Hepatocyte (in vitro differentiated cells): ENCODE measurements at regions not wholly inside any gene's neighbourhood (a gene's known extent, or its start where the extent isn't known, plus 50 kb on each side); places are given as distances from the start of the nearest gene placed in this dataset.

Experiments used
- DNase-seq: peaks from one replicate; pipeline ENCODE4 v3.0.0-alpha.2; 2016; ENCODE audit warnings: low spot score
- H2AFZ ChIP-seq: fragments of 200-600 bp; sonication (generic); 2 replicates; pipeline ENCODE4 v1.6.0; 2016; ENCODE audit warnings: antibody characterized with exemption, mild to moderate bottlenecking
- H3K27ac ChIP-seq: fragments of 200-600 bp; sonication (generic); 2 replicates; pipeline ENCODE4 v1.5.1; 2016; ENCODE audit warnings: mild to moderate bottlenecking
- H3K27me3 ChIP-seq: fragments of 200-600 bp; sonication (generic); 2 replicates; pipeline ENCODE4 v1.6.1; 2016
- H3K36me3 ChIP-seq: fragments of 200-600 bp; sonication (generic); replicated peaks from 2 replicates; pipeline ENCODE4 v1.5.1; 2016; ENCODE audit warnings: low read depth; ENCODE audit not compliant: insufficient read depth
- H3K4me1 ChIP-seq: fragments of 200-600 bp; sonication (generic); 2 replicates; pipeline ENCODE4 v1.5.1; 2016; ENCODE audit warnings: mild to moderate bottlenecking, moderate library complexity; ENCODE audit not compliant: insufficient read depth
- H3K4me2 ChIP-seq: fragments of 200-600 bp; sonication (generic); 2 replicates; pipeline ENCODE4 v1.6.0; 2016
- H3K4me3 ChIP-seq: fragments of 200-600 bp; sonication (generic); 2 replicates; pipeline ENCODE4 v1.5.1; 2016; ENCODE audit warnings: mild to moderate bottlenecking
- H3K79me2 ChIP-seq: fragments of 200-600 bp; sonication (generic); 2 replicates; pipeline ENCODE4 v1.6.0; 2017; ENCODE audit warnings: mild to moderate bottlenecking
- H3K9me2 ChIP-seq: fragments of 200-600 bp; sonication (generic); replicated peaks from 2 replicates; pipeline ENCODE4 v1.6.0; 2017; ENCODE audit warnings: mild to moderate bottlenecking; ENCODE audit not compliant: insufficient read depth
- H3K9me3 ChIP-seq: fragments of 200-600 bp; sonication (generic); 2 replicates; pipeline ENCODE4 v1.5.1; 2016; ENCODE audit warnings: low read depth, mild to moderate bottlenecking
- H4K20me1 ChIP-seq: fragments of 200-600 bp; sonication (generic); 2 replicates; pipeline ENCODE4 v1.6.0; 2016; ENCODE audit warnings: mild to moderate bottlenecking; ENCODE audit not compliant: insufficient read depth, poor library complexity, severe bottlenecking
- EZH2 ChIP-seq: fragments of 200-600 bp; sonication (generic); IDR thresholded peaks from 2 replicates; pipeline ENCODE4 v1.6.1; 2016; ENCODE audit warnings: antibody characterized with exemption, mild to moderate bottlenecking, borderline replicate concordance
- EZH2phosphoT487 ChIP-seq: fragments of 200-600 bp; sonication (generic); IDR thresholded peaks from one replicate; pipeline ENCODE4 v1.6.1; 2018; ENCODE audit warnings: antibody characterized with exemption, mild to moderate bottlenecking, low read depth, moderate library complexity; ENCODE audit not compliant: unreplicated experiment, severe bottlenecking
- WGBS: methylation state at CpG from one replicate; pipeline ENCODE4 v1.1.6; 2016; ENCODE audit warnings: low lambda C conversion rate; ENCODE audit errors: missing lambda C conversion rate; 5-methylcytosine and 5-hydroxymethylcytosine counted together
- TF ChIP-seq, protein P1 (sequence below): fragments of 200-600 bp; sonication (generic); IDR thresholded peaks from 2 replicates; pipeline ENCODE4 v1.5.1; 2016; ENCODE audit warnings: antibody characterized with exemption, mild to moderate bottlenecking; ENCODE audit not compliant: poor library complexity

DNA sequence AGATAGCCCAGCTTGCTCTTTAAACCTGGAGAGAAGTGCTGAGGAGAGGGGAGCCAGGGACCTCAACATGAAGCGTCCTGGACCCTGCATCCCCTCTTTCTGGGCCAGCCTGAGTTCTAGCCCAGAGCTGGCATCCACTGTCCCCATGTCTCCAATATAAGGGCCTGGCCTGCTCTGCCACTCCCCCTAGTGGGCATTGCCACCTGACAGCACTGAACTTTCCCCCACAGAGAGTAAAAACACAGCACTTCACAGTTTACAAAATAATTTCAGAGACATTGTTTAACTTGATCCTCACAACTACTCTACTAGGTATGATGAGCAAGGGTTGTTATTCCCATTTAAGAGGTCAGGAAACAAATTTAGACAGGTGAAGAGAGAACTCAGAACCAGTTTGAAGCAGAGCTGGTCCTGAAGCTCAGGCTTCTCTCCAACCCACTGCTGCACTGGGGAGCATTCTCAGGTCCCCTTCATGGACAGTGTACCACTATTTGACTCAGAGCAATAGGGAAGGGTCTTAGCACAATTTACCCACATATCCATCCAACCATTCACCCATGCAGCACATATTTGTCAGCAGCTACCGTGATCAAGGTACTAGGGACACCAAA lies 151.2 kb downstream of the DMRTA2 start:
- TF ChIP-seq, protein P1, sequence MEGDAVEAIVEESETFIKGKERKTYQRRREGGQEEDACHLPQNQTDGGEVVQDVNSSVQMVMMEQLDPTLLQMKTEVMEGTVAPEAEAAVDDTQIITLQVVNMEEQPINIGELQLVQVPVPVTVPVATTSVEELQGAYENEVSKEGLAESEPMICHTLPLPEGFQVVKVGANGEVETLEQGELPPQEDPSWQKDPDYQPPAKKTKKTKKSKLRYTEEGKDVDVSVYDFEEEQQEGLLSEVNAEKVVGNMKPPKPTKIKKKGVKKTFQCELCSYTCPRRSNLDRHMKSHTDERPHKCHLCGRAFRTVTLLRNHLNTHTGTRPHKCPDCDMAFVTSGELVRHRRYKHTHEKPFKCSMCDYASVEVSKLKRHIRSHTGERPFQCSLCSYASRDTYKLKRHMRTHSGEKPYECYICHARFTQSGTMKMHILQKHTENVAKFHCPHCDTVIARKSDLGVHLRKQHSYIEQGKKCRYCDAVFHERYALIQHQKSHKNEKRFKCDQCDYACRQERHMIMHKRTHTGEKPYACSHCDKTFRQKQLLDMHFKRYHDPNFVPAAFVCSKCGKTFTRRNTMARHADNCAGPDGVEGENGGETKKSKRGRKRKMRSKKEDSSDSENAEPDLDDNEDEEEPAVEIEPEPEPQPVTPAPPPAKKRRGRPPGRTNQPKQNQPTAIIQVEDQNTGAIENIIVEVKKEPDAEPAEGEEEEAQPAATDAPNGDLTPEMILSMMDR, result peak; percentile 30
- TF ChIP-seq EZH2phosphoT487, result no peak
- 56% methylated on average over 2 of the region's 2 CpGs for WGBS
- peak; percentile 37 for DNase-seq

DNA sequence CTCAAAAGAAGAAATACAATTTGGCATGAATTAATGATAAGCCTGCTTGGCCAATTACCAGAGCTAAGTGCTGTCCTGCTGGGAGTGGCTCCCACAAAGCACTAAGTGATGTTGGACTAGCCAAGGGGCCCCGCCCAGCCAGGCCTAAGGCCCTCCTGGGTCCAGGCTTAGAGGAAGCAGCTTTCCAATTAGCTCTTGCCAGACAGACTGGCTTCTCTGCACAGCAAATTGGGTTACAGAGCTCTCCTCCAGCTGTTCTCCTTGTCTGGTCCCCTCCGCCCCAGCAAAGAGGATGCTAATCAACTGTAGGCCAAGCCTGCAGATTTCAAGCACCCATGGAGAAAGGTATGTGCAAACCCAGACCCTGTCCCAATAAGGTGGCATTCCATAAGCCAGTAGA lies 151.9 kb downstream of the DMRTA2 start:
- H3K4me3 ChIP-seq, result no peak overlapping the region
- DNase-seq, result no peak
- H2AFZ ChIP-seq, result no peak overlapping the region
- 60% methylated on average over 2 of the region's 2 CpGs for WGBS
- H3K79me2 ChIP-seq, result no peaks in the 10 kb centered on the region
- no peak overlapping the region for H3K27ac ChIP-seq
- no peaks in the 10 kb centered on the region for H3K4me1 ChIP-seq
- no peak overlapping the region for H3K4me2 ChIP-seq
- H3K9me2 ChIP-seq, result no peaks in the 10 kb centered on the region
- no peaks in the 10 kb centered on the region for H3K9me3 ChIP-seq
- no peak for TF ChIP-seq EZH2
- TF ChIP-seq, protein P1, result no peak
- TF ChIP-seq EZH2phosphoT487, result no peak
- H3K36me3 ChIP-seq, result no peaks in the 10 kb centered on the region
- no peaks in the 10 kb centered on the region for H3K27me3 ChIP-seq
- no peaks in the 10 kb centered on the region for H4K20me1 ChIP-seq

More for the DNA sequence above, 151.2 kb downstream of the DMRTA2 start:
- no peaks in the 10 kb centered on the region for H3K27me3 ChIP-seq
- H3K79me2 ChIP-seq, result no peaks in the 10 kb centered on the region
- no peaks in the 10 kb centered on the region for H3K4me1 ChIP-seq
- H3K9me2 ChIP-seq, result no peaks in the 10 kb centered on the region
- H3K27ac ChIP-seq, result no peak overlapping the region
- no peak overlapping the region for H3K4me2 ChIP-seq
- H3K9me3 ChIP-seq, result no peaks in the 10 kb centered on the region
- no peaks in the 10 kb centered on the region for H3K36me3 ChIP-seq
- H3K4me3 ChIP-seq, result no peak overlapping the region
- H4K20me1 ChIP-seq, result no peaks in the 10 kb centered on the region
- no peak overlapping the region for H2AFZ ChIP-seq

DNA sequence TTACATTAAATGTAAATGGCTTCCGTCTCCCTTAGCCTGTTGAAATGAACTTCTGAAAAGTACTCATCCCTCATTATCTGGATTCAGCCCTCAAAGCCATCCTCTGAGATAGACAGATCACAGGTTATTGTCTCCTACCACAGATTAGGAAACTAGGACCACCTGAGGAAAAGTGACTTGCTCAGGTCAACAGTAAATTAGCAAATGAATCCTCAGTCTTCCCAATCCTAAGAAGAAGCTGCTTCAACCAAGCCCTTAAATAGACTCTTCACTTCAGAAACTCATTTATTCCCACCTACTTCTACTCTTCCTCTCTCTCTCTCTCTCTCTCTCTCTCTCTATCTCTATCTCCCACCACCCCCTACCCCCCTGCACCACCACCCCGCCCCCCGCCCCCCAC lies 152.3 kb downstream of the DMRTA2 start:
- Histone ChIP-seq H2AFZ (no peak overlapping the region), H3K27ac (no peak overlapping the region), H3K27me3 (no peaks in the 10 kb centered on the region), H3K4me1 (no peaks in the 10 kb centered on the region), H3K9me2 (no peaks in the 10 kb centered on the region), H3K4me2 (no peak overlapping the region), H3K9me3 (no peaks in the 10 kb centered on the region), H3K36me3 (no peaks in the 10 kb centered on the region), H4K20me1 (no peaks in the 10 kb centered on the region), H3K4me3 (no peak overlapping the region), H3K79me2 (no peaks in the 10 kb centered on the region)
- no peak for DNase-seq
- WGBS, result 30% methylated on average over 3 of the region's 3 CpGs
- TF ChIP-seq, protein P1, result no peak
- TF ChIP-seq EZH2, result no peak
- TF ChIP-seq EZH2phosphoT487, result no peak

DNA sequence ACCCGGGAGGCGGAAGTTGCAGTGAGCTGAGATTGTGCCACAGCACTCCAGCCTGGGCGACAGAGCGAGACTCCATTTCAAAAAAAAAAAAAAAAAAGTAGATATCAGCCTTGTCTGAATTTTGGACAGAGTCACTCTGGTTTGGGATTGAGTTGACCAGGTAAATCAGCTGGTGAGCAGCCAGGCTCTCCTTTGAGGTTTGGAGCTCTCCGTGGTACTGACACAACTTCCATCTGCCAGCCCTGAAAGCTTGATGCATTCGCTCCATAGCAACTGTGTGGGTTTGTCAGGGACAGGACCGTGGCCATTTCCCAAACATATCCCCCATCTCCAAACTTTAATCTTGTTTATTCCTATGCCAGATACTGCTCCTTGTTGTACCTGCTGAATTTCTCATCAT lies 155.2 kb downstream of the DMRTA2 start:
- Histone ChIP-seq H3K4me2 (no peak overlapping the region), H3K9me3 (no peaks in the 10 kb centered on the region), H4K20me1 (no peaks in the 10 kb centered on the region), H3K27ac (no peak overlapping the region), H3K4me1 (no peaks in the 10 kb centered on the region), H3K79me2 (no peaks in the 10 kb centered on the region), H3K4me3 (no peak overlapping the region), H3K36me3 (no peaks in the 10 kb centered on the region), H3K9me2 (no peaks in the 10 kb centered on the region), H3K27me3 (no peaks in the 10 kb centered on the region), H2AFZ (no peak overlapping the region)
- peak; percentile 34 for DNase-seq
- 58% methylated on average over 7 of the region's 7 CpGs for WGBS
- TF ChIP-seq, protein P1, result no peak
- no peak for TF ChIP-seq EZH2phosphoT487
- TF ChIP-seq EZH2, result no peak
